Loucy (cell line): ENCODE measurements at regions not wholly inside any gene's neighbourhood (a gene's known extent, or its start where the extent isn't known, plus 50 kb on each side); places are given as distances from the start of the nearest gene placed in this dataset.

Source experiments
- EZH2phosphoT487 ChIP-seq: fragments of 200-600 bp; IDR thresholded peaks from 2 replicates; pipeline ENCODE4 v1.6.1; 2018; ENCODE audit warnings: antibody characterized with exemption, mild to moderate bottlenecking, moderate library complexity, borderline replicate concordance
- TF ChIP-seq, protein P1 (sequence below): fragments of 200-600 bp; sonication (generic); conservative IDR thresholded peaks from 2 replicates; pipeline ENCODE4 v1.5.1; 2014; ENCODE audit warnings: mild to moderate bottlenecking, antibody characterized with exemption, low read length

DNA sequence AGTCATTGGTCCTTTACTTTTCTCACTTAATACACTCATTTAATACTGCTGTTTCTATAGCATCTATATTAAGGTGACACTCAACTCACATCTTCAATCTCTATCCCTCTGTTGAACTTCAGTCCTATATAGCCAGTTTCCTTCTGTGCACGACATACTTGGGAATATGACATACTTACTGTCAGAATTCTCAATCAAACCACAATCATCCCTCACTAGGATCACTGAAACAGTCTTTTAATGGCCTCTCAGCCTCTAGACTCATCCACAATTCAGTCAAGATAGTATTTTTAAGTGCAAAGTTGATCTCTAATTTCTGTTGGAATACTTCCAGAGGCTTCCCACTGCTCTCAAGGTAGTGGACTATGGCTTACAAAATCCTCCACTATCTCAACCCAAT lies 251.0 kb upstream of the MEF2C start:
- TF ChIP-seq, protein P1, sequence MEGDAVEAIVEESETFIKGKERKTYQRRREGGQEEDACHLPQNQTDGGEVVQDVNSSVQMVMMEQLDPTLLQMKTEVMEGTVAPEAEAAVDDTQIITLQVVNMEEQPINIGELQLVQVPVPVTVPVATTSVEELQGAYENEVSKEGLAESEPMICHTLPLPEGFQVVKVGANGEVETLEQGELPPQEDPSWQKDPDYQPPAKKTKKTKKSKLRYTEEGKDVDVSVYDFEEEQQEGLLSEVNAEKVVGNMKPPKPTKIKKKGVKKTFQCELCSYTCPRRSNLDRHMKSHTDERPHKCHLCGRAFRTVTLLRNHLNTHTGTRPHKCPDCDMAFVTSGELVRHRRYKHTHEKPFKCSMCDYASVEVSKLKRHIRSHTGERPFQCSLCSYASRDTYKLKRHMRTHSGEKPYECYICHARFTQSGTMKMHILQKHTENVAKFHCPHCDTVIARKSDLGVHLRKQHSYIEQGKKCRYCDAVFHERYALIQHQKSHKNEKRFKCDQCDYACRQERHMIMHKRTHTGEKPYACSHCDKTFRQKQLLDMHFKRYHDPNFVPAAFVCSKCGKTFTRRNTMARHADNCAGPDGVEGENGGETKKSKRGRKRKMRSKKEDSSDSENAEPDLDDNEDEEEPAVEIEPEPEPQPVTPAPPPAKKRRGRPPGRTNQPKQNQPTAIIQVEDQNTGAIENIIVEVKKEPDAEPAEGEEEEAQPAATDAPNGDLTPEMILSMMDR: no peak
- TF ChIP-seq EZH2phosphoT487: no peak
